HG03439 (cell line): ENCODE measurements at regions not wholly inside any gene's neighbourhood (a gene's known extent, or its start where the extent isn't known, plus 50 kb on each side); places are given as distances from the start of the nearest gene placed in this dataset.
A peak's percentile ranks its signal among the peaks of the same experiment; 100 is the strongest.
"Not testable (repeated sequence)": the region's sequence is repeated elsewhere in the genome, so short reads cannot be mapped to it uniquely, and the experiment has no call there.

Source experiments
- ATAC-seq: cut with Tn5 transposase; IDR thresholded peaks from one replicate; pipeline ENCODE4 v1.9.1; 2021; ENCODE audit warnings: mild to moderate bottlenecking, moderate library complexity; ENCODE audit not compliant: unreplicated experiment

- no peak for ATAC-seq
Measured at GRCh38 chr4:78660559-78660958, 109.0 kb downstream of the ANXA3 start.

GRCh38 chr4:78661086-78661690 lies 109.6 kb downstream of the ANXA3 start:
- ATAC-seq: no peak

GRCh38 chr4:78661921-78662521 lies 110.5 kb downstream of the ANXA3 start:
- ATAC-seq: peak; percentile 85

GRCh38 chr4:78662658-78663057 lies 111.1 kb downstream of the ANXA3 start:
- ATAC-seq: no peak

- not testable (repeated sequence) for ATAC-seq
Measured at GRCh38 chr4:78664296-78664695, 111.9 kb upstream of the BMP2K start.

- no peak for ATAC-seq
Measured at GRCh38 chr4:78665216-78665770, 110.9 kb upstream of the BMP2K start.

GRCh38 chr4:78666830-78667258 lies 109.3 kb upstream of the BMP2K start:
- no peak for ATAC-seq

GRCh38 chr4:78667325-78667724 lies 108.8 kb upstream of the BMP2K start:
- no peak for ATAC-seq

DNA sequence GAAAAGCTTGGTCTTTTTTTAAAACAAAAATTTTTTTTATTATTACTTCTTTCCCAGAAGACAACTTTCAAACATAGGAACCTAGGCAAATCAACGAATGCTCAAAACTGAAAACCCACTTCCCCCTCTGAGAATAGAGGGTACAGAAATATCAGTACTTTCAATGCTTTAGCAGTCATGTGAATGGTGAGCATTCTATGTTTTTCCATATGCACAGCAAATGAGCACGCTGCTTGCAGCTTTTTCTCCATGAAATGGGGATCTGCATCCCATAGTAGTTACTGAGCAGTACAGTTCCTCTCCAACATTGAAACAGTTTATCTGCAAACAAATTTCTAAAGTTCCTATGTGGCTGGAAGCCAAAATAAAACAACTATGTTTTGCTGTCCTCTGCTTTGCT lies 108.4 kb upstream of the BMP2K start:
- peak; percentile 67 for ATAC-seq

- no peak for ATAC-seq
Measured at GRCh38 chr4:78669453-78669852, 106.7 kb upstream of the BMP2K start.

DNA sequence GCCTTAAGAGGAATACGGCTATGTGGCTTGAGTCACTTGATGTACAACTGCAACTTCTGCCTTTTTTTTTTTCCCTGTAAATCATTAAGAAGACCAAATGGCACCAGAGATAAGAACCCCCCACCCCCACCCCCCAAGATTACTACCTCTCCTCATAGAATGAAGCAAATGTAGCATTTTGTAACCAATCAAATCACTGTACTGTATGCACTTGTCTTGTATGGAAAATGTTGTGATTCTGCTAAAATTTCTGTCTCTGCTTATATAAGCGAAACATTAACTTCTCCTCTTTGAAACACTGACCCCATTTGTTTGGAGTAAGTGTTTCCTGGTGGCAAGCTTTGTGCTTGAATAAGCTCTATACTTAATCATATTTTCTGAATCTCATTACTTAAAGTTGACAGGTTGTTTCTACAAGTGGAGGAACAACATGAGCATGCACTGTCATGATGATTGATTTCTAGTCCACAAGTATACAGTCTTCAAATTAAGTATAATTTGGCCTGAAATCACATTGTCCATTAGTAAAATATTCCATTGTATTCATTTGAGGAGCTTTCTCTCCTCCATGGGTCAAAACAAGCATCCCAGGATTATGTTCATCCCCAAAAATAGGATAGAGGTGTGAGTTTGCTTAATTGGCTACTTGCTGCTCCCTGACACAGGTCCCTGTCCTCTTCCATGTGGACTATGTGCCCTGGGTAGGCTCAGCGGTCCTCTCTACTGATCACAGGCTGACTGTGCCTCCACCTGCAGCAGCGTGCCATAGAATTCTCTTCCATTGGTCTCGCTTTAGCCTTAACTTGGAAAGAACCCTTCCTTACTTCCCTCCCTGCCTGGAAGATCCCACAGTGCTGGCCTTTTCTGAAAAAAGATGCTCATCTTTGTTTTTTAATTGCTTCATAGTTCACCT lies 104.0 kb upstream of the BMP2K start:
- no peak for ATAC-seq

- ATAC-seq: no peak
Measured at GRCh38 chr4:78673337-78673736, 102.8 kb upstream of the BMP2K start.

DNA sequence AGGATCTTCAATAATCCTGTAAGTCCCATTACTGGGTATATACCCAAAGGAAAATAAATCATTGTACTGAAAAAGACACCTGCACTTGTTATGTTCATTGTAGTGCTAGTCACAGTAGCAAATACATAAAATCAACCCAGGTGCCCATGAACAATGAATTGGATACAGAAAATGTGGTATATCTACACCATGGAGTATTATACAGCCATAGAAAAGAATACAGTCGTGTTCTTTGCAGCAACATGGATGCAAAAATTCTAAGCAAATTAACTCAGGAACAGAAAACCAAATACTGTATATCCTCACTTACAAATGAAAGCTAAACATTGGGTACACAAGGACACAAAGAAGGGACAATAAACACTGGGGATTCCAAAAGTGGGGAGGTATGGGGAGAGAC lies 100.8 kb upstream of the BMP2K start:
- ATAC-seq: no peak

GRCh38 chr4:78682070-78682469 lies 94.1 kb upstream of the BMP2K start:
- no peak for ATAC-seq

- no peak for ATAC-seq
Measured at GRCh38 chr4:78683352-78683751, 92.8 kb upstream of the BMP2K start.

- ATAC-seq: no peak
Measured at GRCh38 chr4:78684325-78685079, 91.6 kb upstream of the BMP2K start.

GRCh38 chr4:78687818-78688217 lies 88.3 kb upstream of the BMP2K start:
- ATAC-seq: no peak

- no peak for ATAC-seq
Measured at GRCh38 chr4:78688366-78688765, 87.8 kb upstream of the BMP2K start.

GRCh38 chr4:78689261-78689660 lies 86.9 kb upstream of the BMP2K start:
- no peak for ATAC-seq

GRCh38 chr4:78689700-78690323 lies 86.3 kb upstream of the BMP2K start:
- ATAC-seq: no peak
